ENCODE measurements at regions not wholly inside any gene's neighbourhood (a gene's known extent, or its start where the extent isn't known, plus 50 kb on each side); places are given as distances from the start of the nearest gene placed in this dataset.

GRCh38 chr16:86215979-86216585 is 294.2 kb upstream of the FOXF1 start:
- Histone ChIP-seq H3K9me3 (no peaks in the 10 kb centered on the region), H3K27ac (no peak overlapping the region), H3K27me3 (peaks cover 0 to 69% of the 10 kb centered on the region in 2 donors), H3K4me1 (no peaks in the 10 kb centered on the region), H3K4me3 (no peak overlapping the region), H3K36me3 (no peaks in the 10 kb centered on the region)
- TF ChIP-seq CTCF (IDR thresholded peaks at IDR 0.05): no peak
- DNase-seq: no peak
- intact Hi-C loops (cut with DNase I; ENCODE audit: low total_unique reads): no loop called here

GRCh38 chr16:86216591-86216990 is 293.7 kb upstream of the FOXF1 start:
- Histone ChIP-seq H3K9me3 (no peaks in the 10 kb centered on the region), H3K4me3 (no peak overlapping the region), H3K4me1 (no peaks in the 10 kb centered on the region), H3K36me3 (no peaks in the 10 kb centered on the region), H3K27ac (no peak overlapping the region), H3K27me3 (peaks cover 0 to 69% of the 10 kb centered on the region in 2 donors)
- no peak for DNase-seq
- TF ChIP-seq CTCF (IDR thresholded peaks at IDR 0.05): no peak
- intact Hi-C loops (cut with DNase I; ENCODE audit: low total_unique reads): no loop called here

DNA sequence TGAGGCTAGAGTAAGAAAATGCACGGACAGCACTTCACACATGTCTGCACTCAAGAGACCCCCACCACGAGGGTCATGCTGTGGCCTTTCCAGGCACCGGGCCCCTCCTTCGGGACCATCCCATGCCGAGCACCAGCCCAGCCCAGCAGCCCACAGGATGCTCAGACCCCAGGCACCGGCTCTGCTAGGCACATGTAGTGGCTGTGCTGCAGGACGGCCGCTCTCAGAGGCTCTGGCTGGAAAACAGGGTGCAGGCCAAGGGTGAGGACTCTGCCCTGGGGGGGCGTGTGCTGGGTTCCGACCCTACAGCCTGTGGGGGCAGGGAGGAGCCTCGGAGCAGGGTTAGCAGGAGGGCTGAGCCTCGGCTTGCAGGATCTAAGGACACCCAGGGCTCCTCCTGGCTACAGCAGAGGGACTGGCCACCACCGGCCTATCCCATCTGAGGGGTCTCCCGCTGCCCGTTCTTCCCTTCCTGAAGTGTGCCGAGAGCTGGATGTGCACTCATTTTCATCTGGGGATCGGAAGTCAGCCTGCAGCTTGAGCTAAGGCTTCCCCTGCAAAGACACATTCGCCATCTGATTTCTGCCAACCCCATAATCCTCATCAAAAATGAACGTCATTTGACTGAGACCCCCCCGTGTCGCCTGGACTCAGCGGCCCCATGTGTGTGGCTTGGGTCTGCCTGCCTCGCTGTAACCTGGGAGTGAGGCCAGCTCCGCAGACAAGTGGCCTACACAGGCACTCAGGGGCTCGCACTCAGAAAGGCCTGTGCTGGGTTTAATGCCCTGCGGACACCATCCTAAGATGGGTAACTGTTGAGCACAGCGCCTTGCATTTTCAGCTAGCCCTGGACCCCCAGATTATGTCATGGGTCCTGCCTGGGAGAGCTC is 293.1 kb upstream of the FOXF1 start:
- intact Hi-C loops (cut with DNase I; ENCODE audit: low total_unique reads): no loop called here
- Histone ChIP-seq H3K4me1 (no peaks in the 10 kb centered on the region), H3K9me3 (no peaks in the 10 kb centered on the region), H3K27ac (no peak overlapping the region), H3K27me3 (peaks cover 0 to 75% of the 10 kb centered on the region in 2 donors), H3K36me3 (no peaks in the 10 kb centered on the region), H3K4me3 (no peak overlapping the region)
- DNase-seq: no peak
- no peak for TF ChIP-seq CTCF (IDR thresholded peaks at IDR 0.05)

GRCh38 chr16:86217891-86218270 is 292.4 kb upstream of the FOXF1 start:
- Histone ChIP-seq H3K4me1 (no peaks in the 10 kb centered on the region), H3K4me3 (no peak overlapping the region), H3K36me3 (no peaks in the 10 kb centered on the region), H3K27ac (no peak overlapping the region), H3K9me3 (no peaks in the 10 kb centered on the region), H3K27me3 (peaks cover 0 to 81% of the 10 kb centered on the region in 2 donors)
- intact Hi-C loops (cut with DNase I; ENCODE audit: low total_unique reads): no loop called here
- DNase-seq: no peak
- TF ChIP-seq CTCF (IDR thresholded peaks at IDR 0.05): no peak

DNA sequence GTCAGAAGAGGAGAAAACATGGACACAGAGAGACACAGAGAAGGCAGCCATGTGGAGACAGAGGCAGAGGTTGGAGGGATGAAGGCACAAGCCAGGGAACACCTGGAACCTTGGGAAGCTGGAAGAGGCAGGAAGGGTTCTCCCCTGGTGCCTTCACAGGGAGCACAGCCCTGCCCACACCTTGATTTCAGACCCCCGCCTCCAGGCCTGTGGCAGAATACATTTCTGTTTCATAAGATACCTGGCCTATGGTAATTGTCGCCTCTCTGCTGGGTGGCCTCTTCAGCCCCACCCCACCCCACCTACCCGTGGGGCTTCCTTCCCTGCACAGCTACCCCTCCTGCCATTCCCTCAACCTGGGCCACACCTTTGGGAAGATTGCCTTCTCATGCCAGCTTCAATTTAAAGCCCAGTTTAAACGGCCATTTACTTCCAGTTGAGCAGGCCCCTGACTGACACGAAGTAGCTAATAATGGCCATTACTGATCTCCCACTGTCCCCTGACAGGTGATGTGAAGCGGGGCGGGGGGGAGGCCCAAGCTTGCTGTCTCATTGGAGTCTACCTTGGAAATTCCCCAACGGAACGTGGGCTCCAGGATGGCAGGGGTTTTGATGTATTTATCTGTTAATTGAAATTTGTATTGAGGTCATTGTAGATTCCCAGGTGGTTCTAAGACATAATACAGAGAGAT is 291.7 kb upstream of the FOXF1 start:
- Histone ChIP-seq H3K9me3 (no peaks in the 10 kb centered on the region), H3K27me3 (peaks cover 0 to 82% of the 10 kb centered on the region in 2 donors), H3K4me3 (no peak overlapping the region), H3K27ac (no peak overlapping the region), H3K4me1 (no peaks in the 10 kb centered on the region), H3K36me3 (no peaks in the 10 kb centered on the region)
- DNase-seq: no peak
- intact Hi-C loops (cut with DNase I; ENCODE audit: low total_unique reads): no loop called here
- no peak for TF ChIP-seq CTCF (IDR thresholded peaks at IDR 0.05)
